OCI-LY3 (cell line): ENCODE measurements at regions not wholly inside any gene's neighbourhood (a gene's known extent, or its start where the extent isn't known, plus 50 kb on each side); places are given as distances from the start of the nearest gene placed in this dataset.

Experiments used
- EZH2phosphoT487 ChIP-seq: fragments of 200-600 bp; shearing (Covaris generic); IDR thresholded peaks from 2 replicates; pipeline ENCODE4 v1.6.1; 2018; ENCODE audit warnings: antibody characterized with exemption, mixed run types, low read depth
- TF ChIP-seq, protein P1 (sequence below): fragments of 200-600, 300-600 bp; sonication (generic); IDR thresholded peaks from 2 replicates; pipeline ENCODE4 v1.5.1; 2014; ENCODE audit warnings: antibody characterized with exemption, low read length, low read depth

DNA sequence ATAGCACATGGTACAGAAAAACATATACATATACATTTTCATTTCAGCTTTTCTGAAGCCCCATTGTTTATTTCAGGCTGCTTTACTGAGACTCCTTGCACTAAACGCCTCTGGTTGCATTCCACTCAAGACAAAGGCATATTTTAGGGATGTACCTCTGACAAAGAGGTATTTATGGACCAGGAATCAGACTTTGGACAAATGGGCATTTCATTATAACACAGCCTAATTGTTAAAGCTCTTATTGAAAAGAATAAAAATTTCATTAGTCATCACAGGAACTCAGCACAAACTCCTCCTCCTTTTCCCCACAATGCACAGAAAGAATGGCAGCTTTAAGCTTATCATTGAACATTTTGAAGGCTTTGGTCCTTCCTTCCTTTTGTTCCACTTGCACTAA is 62.9 kb upstream of the UGT8 start:
- TF ChIP-seq, protein P1, sequence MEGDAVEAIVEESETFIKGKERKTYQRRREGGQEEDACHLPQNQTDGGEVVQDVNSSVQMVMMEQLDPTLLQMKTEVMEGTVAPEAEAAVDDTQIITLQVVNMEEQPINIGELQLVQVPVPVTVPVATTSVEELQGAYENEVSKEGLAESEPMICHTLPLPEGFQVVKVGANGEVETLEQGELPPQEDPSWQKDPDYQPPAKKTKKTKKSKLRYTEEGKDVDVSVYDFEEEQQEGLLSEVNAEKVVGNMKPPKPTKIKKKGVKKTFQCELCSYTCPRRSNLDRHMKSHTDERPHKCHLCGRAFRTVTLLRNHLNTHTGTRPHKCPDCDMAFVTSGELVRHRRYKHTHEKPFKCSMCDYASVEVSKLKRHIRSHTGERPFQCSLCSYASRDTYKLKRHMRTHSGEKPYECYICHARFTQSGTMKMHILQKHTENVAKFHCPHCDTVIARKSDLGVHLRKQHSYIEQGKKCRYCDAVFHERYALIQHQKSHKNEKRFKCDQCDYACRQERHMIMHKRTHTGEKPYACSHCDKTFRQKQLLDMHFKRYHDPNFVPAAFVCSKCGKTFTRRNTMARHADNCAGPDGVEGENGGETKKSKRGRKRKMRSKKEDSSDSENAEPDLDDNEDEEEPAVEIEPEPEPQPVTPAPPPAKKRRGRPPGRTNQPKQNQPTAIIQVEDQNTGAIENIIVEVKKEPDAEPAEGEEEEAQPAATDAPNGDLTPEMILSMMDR, result no peak
- no peak for TF ChIP-seq EZH2phosphoT487
